WTC11 (cell line): ENCODE measurements at regions not wholly inside any gene's neighbourhood (a gene's known extent, or its start where the extent isn't known, plus 50 kb on each side); places are given as distances from the start of the nearest gene placed in this dataset.

Source experiments
- ATAC-seq: fragments of 200-7000 bp; cut with Tn5 transposase; 2 replicates; pipeline ENCODE4 v1.10.0; 2021; ENCODE audit warnings: mild to moderate bottlenecking, moderate library complexity
- CTCF ChIA-PET: fragments of 300-600 bp; sonication (Branson Sonifier 250); formaldehyde crosslinking; loops from one replicate; lab custom pipeline; 2021; ENCODE audit warnings: antibody characterized with exemption; lab: Charles Lee
- POLR2A ChIA-PET: fragments of 350-600 bp; sonication (Branson Sonifier 250); formaldehyde crosslinking; loops from one replicate; lab custom pipeline; 2021; ENCODE audit warnings: antibody characterized with exemption; lab: Charles Lee
- DNase-seq: peaks from one replicate; pipeline ENCODE4 v3.0.0; 2021; ENCODE audit warnings: low spot score
- H3K27ac Mint-ChIP-seq: 2 replicates; pipeline ENCODE4 v1.8.0; 2021; ENCODE audit warnings: mixed read lengths
- H3K27me3 Mint-ChIP-seq: 2 replicates; pipeline ENCODE4 v1.8.0; 2021; ENCODE audit warnings: low read depth, mild to moderate bottlenecking, moderate library complexity, mixed read lengths
- H3K36me3 Mint-ChIP-seq: 2 replicates; pipeline ENCODE4 v1.8.0; 2021; ENCODE audit warnings: mixed read lengths
- H3K4me1 Mint-ChIP-seq: 2 replicates; pipeline ENCODE4 v1.8.0; 2022; ENCODE audit warnings: mixed read lengths
- H3K4me3 Mint-ChIP-seq: 2 replicates; pipeline ENCODE4 v1.8.0; 2021; ENCODE audit warnings: mild to moderate bottlenecking, moderate library complexity, mixed read lengths
- H3K9me3 Mint-ChIP-seq: 2 replicates; pipeline ENCODE4 v1.8.0; 2021; ENCODE audit warnings: mixed read lengths
- CBFB ChIP-seq: sonication (generic); formaldehyde crosslinking; IDR thresholded peaks from 2 replicates; pipeline ENCODE4 v1.8.1; 2022; ENCODE audit warnings: mild to moderate bottlenecking, low read depth, missing genetic modification reagents
- CREB1 ChIP-seq: sonication (generic); formaldehyde crosslinking; IDR thresholded peaks from 2 replicates; pipeline ENCODE4 v1.8.0; 2023; ENCODE audit warnings: mild to moderate bottlenecking, missing genetic modification reagents
- E2F1 ChIP-seq: sonication (generic); formaldehyde crosslinking; IDR thresholded peaks from 2 replicates; pipeline ENCODE4 v1.8.0; 2022; ENCODE audit warnings: mild to moderate bottlenecking, missing genetic modification reagents
- FOXJ3 ChIP-seq: sonication (generic); formaldehyde crosslinking; IDR thresholded peaks from 2 replicates; pipeline ENCODE4 v1.9.0; 2021; ENCODE audit warnings: missing genetic modification reagents, mild to moderate bottlenecking, borderline replicate concordance
- FOXP4 ChIP-seq: sonication (generic); formaldehyde crosslinking; IDR thresholded peaks from 2 replicates; pipeline ENCODE4 v1.8.0; 2022; ENCODE audit warnings: mild to moderate bottlenecking, missing genetic modification reagents
- GABPB1 ChIP-seq: sonication (generic); formaldehyde crosslinking; IDR thresholded peaks from 2 replicates; pipeline ENCODE4 v1.8.1; 2023; ENCODE audit warnings: mild to moderate bottlenecking, missing genetic modification reagents
- HMGA2 ChIP-seq: fragments of 250-450 bp; sonication (Bioruptor Pico); IDR thresholded peaks from 2 replicates; pipeline ENCODE4 v1.4.0; 2021; ENCODE audit warnings: mild to moderate bottlenecking, moderate library complexity
- IRF2 ChIP-seq: sonication (generic); formaldehyde crosslinking; IDR thresholded peaks from 2 replicates; pipeline ENCODE4 v1.8.0; 2022; ENCODE audit warnings: low read depth, missing genetic modification reagents, borderline replicate concordance
- MAX ChIP-seq: sonication (generic); formaldehyde crosslinking; IDR thresholded peaks from 2 replicates; pipeline ENCODE4 v1.8.0; 2022; ENCODE audit warnings: mild to moderate bottlenecking, missing genetic modification reagents
- MYBL2 ChIP-seq: sonication (generic); formaldehyde crosslinking; IDR thresholded peaks from 2 replicates; pipeline ENCODE4 v1.8.1; 2023; ENCODE audit warnings: mild to moderate bottlenecking, moderate library complexity, missing genetic modification reagents
- NFYB ChIP-seq: sonication (generic); formaldehyde crosslinking; conservative IDR thresholded peaks from 2 replicates; pipeline ENCODE4 v1.8.0; 2022; ENCODE audit warnings: low read depth, missing genetic modification reagents
- NR1H2 ChIP-seq: sonication (generic); formaldehyde crosslinking; IDR thresholded peaks from 2 replicates; pipeline ENCODE4 v1.9.0; 2021; ENCODE audit warnings: mild to moderate bottlenecking, moderate library complexity, missing genetic modification reagents
- TEAD4 ChIP-seq: sonication (generic); formaldehyde crosslinking; IDR thresholded peaks from 2 replicates; pipeline ENCODE4 v1.8.0; 2022; ENCODE audit warnings: mild to moderate bottlenecking, missing genetic modification reagents
- ZBTB21 ChIP-seq: sonication (generic); formaldehyde crosslinking; IDR thresholded peaks from 2 replicates; pipeline ENCODE4 v1.8.1; 2023; ENCODE audit warnings: mild to moderate bottlenecking, missing genetic modification reagents, borderline replicate concordance
- ZNF423 ChIP-seq: fragments of 250-450 bp; sonication (Bioruptor Pico); IDR thresholded peaks from 2 replicates; pipeline ENCODE4 v2.1.2; 2022; ENCODE audit warnings: mild to moderate bottlenecking, moderate library complexity
- ZSCAN18 ChIP-seq: fragments of 250-450 bp; sonication (Bioruptor Pico); IDR thresholded peaks from 2 replicates; pipeline ENCODE4 v2.1.2; 2022; ENCODE audit warnings: mild to moderate bottlenecking, moderate library complexity
- TF ChIP-seq, protein P1 (sequence below): sonication (generic); formaldehyde crosslinking; IDR thresholded peaks from 2 replicates; pipeline ENCODE4 v1.8.1; 2023; ENCODE audit warnings: mild to moderate bottlenecking, missing genetic modification reagents, moderate library complexity
- TF ChIP-seq, protein P2 (sequence below): sonication (generic); formaldehyde crosslinking; IDR thresholded peaks from 2 replicates; pipeline ENCODE4 v1.8.0; 2022; ENCODE audit warnings: mild to moderate bottlenecking, missing genetic modification reagents
- TF ChIP-seq, protein P3 (sequence below): sonication (generic); formaldehyde crosslinking; IDR thresholded peaks from 2 replicates; pipeline ENCODE4 v1.8.1; 2022; ENCODE audit warnings: missing genetic modification reagents, borderline replicate concordance

- Mint-ChIP-seq H3K9me3 (peaks cover 12% of the 10 kb centered on the region), H3K4me3 (no peak overlapping the region), H3K27me3 (no peaks in the 10 kb centered on the region), H3K36me3 (no peaks in the 10 kb centered on the region), H3K27ac (no peak overlapping the region), H3K4me1 (no peaks in the 10 kb centered on the region)
- ATAC-seq (no peak), DNase-seq (no peak)
- TF ChIP-seq IRF2 (CRISPR knock-in tag), result no peak
- POLR2A ChIA-PET, result interaction anchor here (0.5 kb wide), 1 partner anchor 593 kb away, joined by 3 read pairs; no protein-coding TSS in a partner anchor
- CTCF ChIA-PET, result no interaction called here
Observed at GRCh38 chr4:180296036-180296599, 1947.1 kb upstream of the TENM3 start.

GRCh38 chr4:180304321-180304720, 1938.9 kb upstream of the TENM3 start:
- no peak for ATAC-seq
- TF ChIP-seq CBFB (no peak), FOXJ3 (no peak), TEAD4 (CRISPR knock-in tag) (no peak)
- Mint-ChIP-seq H3K4me1 (no peaks in the 10 kb centered on the region), H3K36me3 (no peaks in the 10 kb centered on the region), H3K27ac (no peak overlapping the region), H3K9me3 (no peaks in the 10 kb centered on the region; the same call in 1 of the 2 replicates), H3K4me3 (no peak overlapping the region), H3K27me3 (no peaks in the 10 kb centered on the region)
- no peak for DNase-seq
- ChIA-PET POLR2A (no interaction called here), CTCF (no interaction called here)

GRCh38 chr4:180310616-180311015, 1932.6 kb upstream of the TENM3 start:
- ChIA-PET POLR2A (no interaction called here), CTCF (no interaction called here)
- no peak overlapping the region for H3K27ac Mint-ChIP-seq
- no peaks in the 10 kb centered on the region for H3K27me3 Mint-ChIP-seq
- no peaks in the 10 kb centered on the region for H3K4me1 Mint-ChIP-seq
- H3K9me3 Mint-ChIP-seq, result no peaks in the 10 kb centered on the region
- ATAC-seq, result no peak
- H3K4me3 Mint-ChIP-seq, result no peak overlapping the region
- no peaks in the 10 kb centered on the region for H3K36me3 Mint-ChIP-seq
- TF ChIP-seq, protein P1, sequence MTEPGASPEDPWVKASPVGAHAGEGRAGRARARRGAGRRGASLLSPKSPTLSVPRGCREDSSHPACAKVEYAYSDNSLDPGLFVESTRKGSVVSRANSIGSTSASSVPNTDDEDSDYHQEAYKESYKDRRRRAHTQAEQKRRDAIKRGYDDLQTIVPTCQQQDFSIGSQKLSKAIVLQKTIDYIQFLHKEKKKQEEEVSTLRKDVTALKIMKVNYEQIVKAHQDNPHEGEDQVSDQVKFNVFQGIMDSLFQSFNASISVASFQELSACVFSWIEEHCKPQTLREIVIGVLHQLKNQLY (CRISPR knock-in tag), result no peak
- TF ChIP-seq HMGA2 (CRISPR knock-in tag), result peak; percentile 94
- no peak for TF ChIP-seq FOXP4
- TF ChIP-seq TEAD4 (CRISPR knock-in tag), result no peak
- DNase-seq, result no peak

GRCh38 chr4:180314972-180315371, 1928.2 kb upstream of the TENM3 start:
- no peaks in the 10 kb centered on the region for H3K4me1 Mint-ChIP-seq
- no peak for DNase-seq
- no peaks in the 10 kb centered on the region for H3K9me3 Mint-ChIP-seq
- H3K4me3 Mint-ChIP-seq, result no peak overlapping the region
- no peak for ATAC-seq
- H3K27me3 Mint-ChIP-seq, result no peaks in the 10 kb centered on the region
- POLR2A ChIA-PET, result no interaction called here
- H3K27ac Mint-ChIP-seq, result no peak overlapping the region
- no peaks in the 10 kb centered on the region for H3K36me3 Mint-ChIP-seq
- CTCF ChIA-PET, result no interaction called here
- no peak for TF ChIP-seq NR1H2 (CRISPR knock-in tag)
- no peak for TF ChIP-seq ZSCAN18 (CRISPR knock-in tag)
- TF ChIP-seq HMGA2 (CRISPR knock-in tag), result no peak
- no peak for TF ChIP-seq ZNF423 (CRISPR knock-in tag)
- no peak for TF ChIP-seq MAX (CRISPR knock-in tag)
- no peak for TF ChIP-seq MYBL2

DNA sequence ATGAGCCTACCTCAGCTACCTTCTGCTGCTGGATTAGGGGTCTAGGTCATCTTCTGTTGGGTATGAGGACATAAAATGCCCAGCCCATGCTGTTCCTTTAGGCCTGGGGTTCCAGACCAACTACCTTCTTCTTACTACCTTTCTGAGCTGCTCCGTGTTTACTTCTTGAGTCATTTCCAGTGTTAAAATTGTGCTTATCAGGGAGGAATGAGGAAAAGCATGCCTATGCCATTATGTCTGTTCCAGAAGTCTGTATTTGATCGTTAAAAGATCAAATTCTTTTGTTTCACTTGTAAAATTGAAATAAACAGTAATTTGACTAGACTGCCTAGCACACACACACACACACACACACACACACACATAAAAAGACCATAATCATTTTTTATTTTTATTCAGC, 1912.7 kb upstream of the TENM3 start:
- Mint-ChIP-seq H3K27ac (no peak overlapping the region), H3K4me1 (no peaks in the 10 kb centered on the region)
- TF ChIP-seq CREB1 (CRISPR knock-in tag) (no peak), E2F1 (no peak), GABPB1 (CRISPR knock-in tag) (no peak), TEAD4 (CRISPR knock-in tag) (no peak), ZBTB21 (CRISPR knock-in tag) (no peak), NFYB (CRISPR knock-in tag) (no peak)
- TF ChIP-seq, protein P2, sequence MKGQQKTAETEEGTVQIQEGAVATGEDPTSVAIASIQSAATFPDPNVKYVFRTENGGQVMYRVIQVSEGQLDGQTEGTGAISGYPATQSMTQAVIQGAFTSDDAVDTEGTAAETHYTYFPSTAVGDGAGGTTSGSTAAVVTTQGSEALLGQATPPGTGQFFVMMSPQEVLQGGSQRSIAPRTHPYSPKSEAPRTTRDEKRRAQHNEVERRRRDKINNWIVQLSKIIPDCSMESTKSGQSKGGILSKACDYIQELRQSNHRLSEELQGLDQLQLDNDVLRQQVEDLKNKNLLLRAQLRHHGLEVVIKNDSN (CRISPR knock-in tag), result no peak
- TF ChIP-seq, protein P3, sequence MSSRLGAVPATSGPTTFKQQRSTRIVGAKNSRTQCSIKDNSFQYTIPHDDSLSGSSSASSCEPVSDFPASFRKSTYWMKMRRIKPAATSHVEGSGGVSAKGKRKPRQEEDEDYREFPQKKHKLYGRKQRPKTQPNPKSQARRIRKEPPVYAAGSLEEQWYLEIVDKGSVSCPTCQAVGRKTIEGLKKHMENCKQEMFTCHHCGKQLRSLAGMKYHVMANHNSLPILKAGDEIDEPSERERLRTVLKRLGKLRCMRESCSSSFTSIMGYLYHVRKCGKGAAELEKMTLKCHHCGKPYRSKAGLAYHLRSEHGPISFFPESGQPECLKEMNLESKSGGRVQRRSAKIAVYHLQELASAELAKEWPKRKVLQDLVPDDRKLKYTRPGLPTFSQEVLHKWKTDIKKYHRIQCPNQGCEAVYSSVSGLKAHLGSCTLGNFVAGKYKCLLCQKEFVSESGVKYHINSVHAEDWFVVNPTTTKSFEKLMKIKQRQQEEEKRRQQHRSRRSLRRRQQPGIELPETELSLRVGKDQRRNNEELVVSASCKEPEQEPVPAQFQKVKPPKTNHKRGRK (CRISPR knock-in tag), result no peak

More for the DNA sequence above, 1912.7 kb upstream of the TENM3 start:
- Mint-ChIP-seq H3K36me3 (no peaks in the 10 kb centered on the region), H3K27me3 (no peaks in the 10 kb centered on the region), H3K9me3 (no peaks in the 10 kb centered on the region), H3K4me3 (no peak overlapping the region)
- POLR2A ChIA-PET, result no interaction called here
- ATAC-seq, result no peak
- CTCF ChIA-PET, result no interaction called here
- DNase-seq, result no peak
